KMS-11 (cell line): ENCODE measurements at regions not wholly inside any gene's neighbourhood (a gene's known extent, or its start where the extent isn't known, plus 50 kb on each side); places are given as distances from the start of the nearest gene placed in this dataset.

Experiments
- H2AFZ ChIP-seq: fragments of 200-600 bp; sonication (generic); 2 replicates; pipeline ENCODE4 v1.6.1; 2016; ENCODE audit warnings: antibody characterized with exemption, mixed run types, low read depth
- H3K27ac ChIP-seq: fragments of 200-600 bp; sonication (generic); 2 replicates; pipeline ENCODE4 v1.6.1; 2016; ENCODE audit warnings: mild to moderate bottlenecking, mixed run types
- H3K27me3 ChIP-seq: fragments of 200-600 bp; sonication (generic); 2 replicates; pipeline ENCODE4 v1.6.1; 2017; ENCODE audit warnings: mild to moderate bottlenecking, low read depth, mixed run types, moderate library complexity; ENCODE audit not compliant: insufficient read depth
- H3K36me3 ChIP-seq: fragments of 200-600 bp; sonication (generic); 2 replicates; pipeline ENCODE4 v1.6.1; 2017; ENCODE audit warnings: mild to moderate bottlenecking, mixed run types; ENCODE audit not compliant: insufficient read depth
- H3K4me1 ChIP-seq: fragments of 200-600 bp; sonication (generic); 2 replicates; pipeline ENCODE4 v1.6.1; 2016; ENCODE audit warnings: mild to moderate bottlenecking, low read depth, mixed run types; ENCODE audit not compliant: poor library complexity, severe bottlenecking
- H3K4me2 ChIP-seq: fragments of 200-600 bp; sonication (generic); 2 replicates; pipeline ENCODE4 v1.7.0; 2016; ENCODE audit warnings: mild to moderate bottlenecking, mixed run types
- H3K4me3 ChIP-seq: fragments of 200-600 bp; sonication (generic); IDR thresholded peaks from 2 replicates; pipeline ENCODE4 v1.6.1; 2017; ENCODE audit warnings: low read depth, low read length, mixed read lengths; ENCODE audit not compliant: insufficient read depth
- H3K79me2 ChIP-seq: fragments of 200-600 bp; sonication (generic); 2 replicates; pipeline ENCODE4 v1.6.1; 2016; ENCODE audit warnings: low read depth, mixed run types; ENCODE audit not compliant: insufficient read depth
- H3K9ac ChIP-seq: fragments of 200-600 bp; sonication (generic); 2 replicates; pipeline ENCODE4 v1.6.1; 2016; ENCODE audit warnings: mild to moderate bottlenecking, mixed run types
- H4K20me1 ChIP-seq: fragments of 200-600 bp; sonication (generic); 2 replicates; pipeline ENCODE4 v1.6.1; 2016; ENCODE audit warnings: mild to moderate bottlenecking, mixed run types; ENCODE audit not compliant: insufficient read depth
- CTCF ChIP-seq: fragments of 200-600 bp; sonication (generic); conservative IDR thresholded peaks from 2 replicates; pipeline ENCODE4 v1.6.1; 2017; ENCODE audit warnings: low read depth, mild to moderate bottlenecking, antibody characterized with exemption, low read length, moderate library complexity, mixed read lengths

GRCh38 chr5:133746834-133747233 lies 134.5 kb upstream of the FSTL4 start:
- TF ChIP-seq CTCF, result peak; percentile 58
- Histone ChIP-seq H3K4me1 (no peaks in the 10 kb centered on the region), H3K36me3 (no peaks in the 10 kb centered on the region), H3K79me2 (no peaks in the 10 kb centered on the region), H3K4me2 (no peak overlapping the region), H3K4me3 (no peak overlapping the region), H3K9ac (no peak overlapping the region), H2AFZ (no peak overlapping the region), H3K27me3 (no peaks in the 10 kb centered on the region), H3K27ac (no peak overlapping the region), H4K20me1 (no peaks in the 10 kb centered on the region)

- H3K27ac ChIP-seq, result no peak overlapping the region
- no peak overlapping the region for H3K9ac ChIP-seq
- no peak for TF ChIP-seq CTCF
- no peak overlapping the region for H3K4me2 ChIP-seq
- H3K4me3 ChIP-seq, result no peak overlapping the region
- H4K20me1 ChIP-seq, result no peaks in the 10 kb centered on the region
- no peaks in the 10 kb centered on the region for H3K4me1 ChIP-seq
- no peaks in the 10 kb centered on the region for H3K36me3 ChIP-seq
- H3K27me3 ChIP-seq, result no peaks in the 10 kb centered on the region
- H2AFZ ChIP-seq, result no peak overlapping the region
- H3K79me2 ChIP-seq, result no peaks in the 10 kb centered on the region
Observed at GRCh38 chr5:133744960-133745308, 132.6 kb upstream of the FSTL4 start.

- H3K27ac ChIP-seq, result no peak overlapping the region
- no peak overlapping the region for H3K4me2 ChIP-seq
- no peaks in the 10 kb centered on the region for H3K4me1 ChIP-seq
- H2AFZ ChIP-seq, result no peak overlapping the region
- H3K36me3 ChIP-seq, result no peaks in the 10 kb centered on the region
- no peaks in the 10 kb centered on the region for H4K20me1 ChIP-seq
- H3K9ac ChIP-seq, result no peak overlapping the region
- H3K27me3 ChIP-seq, result no peaks in the 10 kb centered on the region
- H3K79me2 ChIP-seq, result no peaks in the 10 kb centered on the region
- TF ChIP-seq CTCF, result no peak
- no peak overlapping the region for H3K4me3 ChIP-seq
Observed at GRCh38 chr5:133744051-133744959, 132.0 kb upstream of the FSTL4 start.

GRCh38 chr5:133742431-133742988 lies 130.2 kb upstream of the FSTL4 start:
- H3K4me2 ChIP-seq, result no peak overlapping the region
- no peaks in the 10 kb centered on the region for H3K79me2 ChIP-seq
- no peak overlapping the region for H3K9ac ChIP-seq
- no peaks in the 10 kb centered on the region for H3K36me3 ChIP-seq
- no peaks in the 10 kb centered on the region for H4K20me1 ChIP-seq
- no peak overlapping the region for H3K27ac ChIP-seq
- TF ChIP-seq CTCF, result no peak
- H3K4me1 ChIP-seq, result no peaks in the 10 kb centered on the region
- H2AFZ ChIP-seq, result no peak overlapping the region
- no peak overlapping the region for H3K4me3 ChIP-seq
- H3K27me3 ChIP-seq, result no peaks in the 10 kb centered on the region
